ENCODE measurements at regions not wholly inside any gene's neighbourhood (a gene's known extent, or its start where the extent isn't known, plus 50 kb on each side); places are given as distances from the start of the nearest gene placed in this dataset.

- Histone ChIP-seq H3K27me3 (replicated peaks in 1 of 7) (no peaks in the 10 kb centered on the region), H3K4me1 (peaks cover 0 to 3% (median 0%) of the 10 kb centered on the region in 6 donors), H3K4me3 (no peak overlapping the region), H3K9me3 (no peaks in the 10 kb centered on the region), H3K36me3 (no peaks in the 10 kb centered on the region), H3K27ac (peak overlapping the region; percentile 36 to 78 (median 72))
- peak in 2 of 3 donors; percentile 50 to 80 for TF ChIP-seq POLR2AphosphoS5 (IDR thresholded peaks at IDR 0.05)
- no peak for TF ChIP-seq POLR2A (IDR thresholded peaks at IDR 0.05)
- 44 to 64% (median 58%) methylated on average over 13 of the region's 13 CpGs for WGBS, 5 donors
- peak; percentile 79 for DNase-seq
- intact Hi-C loops (cut with DNase I; ENCODE audit: low total_unique reads) = no loop called here
These were observed 134.0 kb upstream of the MYO10 start for GRCh38 chr5:17069995-17070511.

GRCh38 chr5:17070647-17071046 is 134.6 kb upstream of the MYO10 start:
- Histone ChIP-seq H3K27ac (peak overlapping the region; percentile 36 to 78 (median 72)), H3K9me3 (no peaks in the 10 kb centered on the region), H3K4me1 (peaks cover 0 to 3% (median 0%) of the 10 kb centered on the region in 6 donors), H3K4me3 (no peak overlapping the region), H3K27me3 (replicated peaks in 1 of 7) (no peaks in the 10 kb centered on the region), H3K36me3 (no peaks in the 10 kb centered on the region)
- WGBS, 5 donors = 49 to 69% (median 55%) methylated on average over 6 of the region's 6 CpGs
- no peak for DNase-seq
- TF ChIP-seq CTCF (IDR thresholded peaks at IDR 0.05 in 8 of 11, conservative IDR thresholded peaks at IDR 0.05 in 3 of 11) = no peak
- peak in 1 of 3 donors; percentile 65 for TF ChIP-seq POLR2AphosphoS5 (IDR thresholded peaks at IDR 0.05)
- intact Hi-C loops (cut with DNase I; ENCODE audit: low total_unique reads) = no loop called here

- Histone ChIP-seq H3K4me3 (no peak overlapping the region), H3K27ac (no peak overlapping the region), H3K9me3 (no peaks in the 10 kb centered on the region), H3K36me3 (no peaks in the 10 kb centered on the region), H3K4me1 (peaks cover 0 to 42% (median 8%) of the 10 kb centered on the region in 6 donors), H3K27me3 (replicated peaks in 1 of 7) (no peaks in the 10 kb centered on the region)
- WGBS, 5 donors = 56 to 77% (median 69%) methylated on average over 4 of the region's 4 CpGs
- intact Hi-C loops (cut with DNase I; ENCODE audit: low total_unique reads) = no loop called here
- TF ChIP-seq CTCF (IDR thresholded peaks at IDR 0.05 in 8 of 11, conservative IDR thresholded peaks at IDR 0.05 in 3 of 11) (no peak), POLR2A (IDR thresholded peaks at IDR 0.05) (no peak), POLR2AphosphoS5 (IDR thresholded peaks at IDR 0.05) (no peak)
- DNase-seq = no peak
These were observed 139.1 kb upstream of the MYO10 start for GRCh38 chr5:17075236-17075635.

- WGBS, 5 donors = 67 to 87% (median 70%) methylated on average over 2 of the region's 2 CpGs
- H3K4me1 ChIP-seq = peaks cover 0 to 42% (median 9%) of the 10 kb centered on the region in 6 donors
- no peaks in the 10 kb centered on the region for H3K27me3 ChIP-seq (replicated peaks in 1 of 7)
- intact Hi-C loops (cut with DNase I; ENCODE audit: low total_unique reads) = no loop called here
- no peak for TF ChIP-seq CTCF (IDR thresholded peaks at IDR 0.05 in 8 of 11, conservative IDR thresholded peaks at IDR 0.05 in 3 of 11)
- TF ChIP-seq POLR2AphosphoS5 (IDR thresholded peaks at IDR 0.05) = no peak
- no peak for TF ChIP-seq POLR2A (IDR thresholded peaks at IDR 0.05)
- peak overlapping the region in 1 of 8 donors; percentile 11 for H3K27ac ChIP-seq
- H3K9me3 ChIP-seq = no peaks in the 10 kb centered on the region
- no peak overlapping the region for H3K4me3 ChIP-seq
- H3K36me3 ChIP-seq = no peaks in the 10 kb centered on the region
- DNase-seq = no peak
These were observed 140.2 kb upstream of the MYO10 start for GRCh38 chr5:17076272-17076671.

All from spleen (tissue), 11 donors.